Skin of body (tissue), 1 donor: ENCODE measurements at regions not wholly inside any gene's neighbourhood (a gene's known extent, or its start where the extent isn't known, plus 50 kb on each side); places are given as distances from the start of the nearest gene placed in this dataset.
"Not testable (repeated sequence)": the region's sequence is repeated elsewhere in the genome, so short reads cannot be mapped to it uniquely, and the experiment has no call there.

Experiments
- DNase-seq: peaks from one replicate; lab custom pipeline; 2025; lab: John Stamatoyannopoulos, UW

DNA sequence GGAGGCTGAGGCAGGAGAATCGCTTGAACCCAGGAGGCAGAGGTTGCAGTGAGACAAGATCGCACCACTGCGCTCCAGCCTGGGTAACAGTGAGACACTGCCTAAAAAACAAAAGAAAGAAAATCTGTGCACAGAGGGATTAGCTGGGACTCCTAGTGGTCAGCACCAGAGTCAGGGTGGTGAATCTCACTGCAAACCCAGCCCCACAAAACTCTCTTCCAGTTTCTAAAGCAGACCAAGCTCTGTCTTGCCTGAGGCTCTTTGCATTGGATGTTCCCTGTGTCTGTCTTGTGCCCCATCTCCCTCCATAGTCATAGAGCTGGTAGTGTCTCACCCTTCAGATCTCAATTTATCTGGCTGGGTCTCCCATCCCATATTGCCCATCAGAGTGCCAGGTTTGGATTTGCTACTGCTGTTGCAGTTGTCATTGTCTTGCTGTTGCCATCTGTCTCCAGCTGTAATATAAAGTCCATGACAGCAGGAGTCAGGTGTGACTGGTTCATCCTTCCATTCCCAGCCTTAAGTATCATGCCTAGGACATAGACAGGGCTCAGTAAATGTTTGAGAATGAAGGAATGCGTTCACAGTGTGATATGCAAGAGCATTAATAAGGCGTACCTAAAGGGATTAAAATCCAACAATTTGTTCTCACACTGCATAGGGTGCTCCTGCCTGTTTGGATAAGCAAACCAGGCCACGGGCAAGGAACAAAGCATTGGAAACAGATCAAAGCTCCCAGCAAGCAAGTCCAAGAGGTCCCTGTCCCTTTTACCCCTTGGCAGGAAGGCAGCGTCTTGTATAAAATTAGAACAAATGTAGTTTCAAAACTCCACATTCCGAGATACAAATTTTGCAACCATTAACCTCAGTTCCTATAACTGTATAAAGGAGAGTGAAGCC is 614.6 kb upstream of the CDH5 start:
- no peak for DNase-seq

- peak; percentile 15 for DNase-seq
Measured at GRCh38 chr16:65749506-65749905, 617.0 kb upstream of the CDH5 start.

- DNase-seq = no peak
Measured at GRCh38 chr16:65746941-65747340, 619.5 kb upstream of the CDH5 start.

DNA sequence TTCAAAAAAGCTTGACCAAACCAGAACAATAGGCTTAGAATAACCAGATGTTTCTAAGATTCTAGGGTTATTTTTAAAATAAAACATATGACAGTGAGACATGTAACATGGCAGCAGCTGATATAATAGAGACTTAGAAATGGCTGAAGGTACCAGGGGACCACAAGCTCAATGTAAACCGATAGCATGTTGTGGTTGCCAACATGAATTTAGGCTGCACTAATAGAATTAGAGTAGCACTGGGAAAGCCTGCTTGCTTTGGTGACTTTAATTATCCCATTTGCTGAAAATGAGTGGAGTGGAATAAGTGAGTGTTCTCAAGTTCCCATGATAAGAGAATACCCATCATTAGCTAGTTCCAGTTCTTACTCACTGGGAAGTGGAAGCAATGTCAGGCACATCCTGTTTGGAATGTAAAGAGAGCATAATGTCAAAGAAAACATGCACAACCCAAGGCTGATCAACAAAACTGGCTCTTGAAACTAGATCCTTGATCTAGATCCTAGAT is 621.2 kb upstream of the CDH5 start:
- no peak for DNase-seq

DNA sequence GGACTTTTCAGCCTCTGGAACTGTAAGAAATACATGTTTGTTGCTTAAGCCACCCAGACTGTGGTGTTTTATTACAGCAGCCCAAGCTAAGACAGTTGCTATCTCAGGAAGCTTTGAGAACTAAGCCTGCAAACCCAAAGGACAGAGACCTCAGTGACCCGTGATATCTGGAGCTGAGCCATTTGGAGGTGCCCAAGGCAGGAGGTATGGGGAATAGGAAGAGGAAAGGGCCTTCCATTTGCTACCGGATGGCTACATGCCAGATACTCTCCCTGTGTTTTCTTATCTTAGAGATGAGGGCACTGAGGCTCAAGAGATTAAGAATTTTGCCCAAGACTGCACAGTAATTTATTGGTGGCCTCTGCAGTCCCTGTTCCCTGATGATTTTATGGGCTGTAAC is 622.1 kb upstream of the CDH5 start:
- no peak for DNase-seq

DNA sequence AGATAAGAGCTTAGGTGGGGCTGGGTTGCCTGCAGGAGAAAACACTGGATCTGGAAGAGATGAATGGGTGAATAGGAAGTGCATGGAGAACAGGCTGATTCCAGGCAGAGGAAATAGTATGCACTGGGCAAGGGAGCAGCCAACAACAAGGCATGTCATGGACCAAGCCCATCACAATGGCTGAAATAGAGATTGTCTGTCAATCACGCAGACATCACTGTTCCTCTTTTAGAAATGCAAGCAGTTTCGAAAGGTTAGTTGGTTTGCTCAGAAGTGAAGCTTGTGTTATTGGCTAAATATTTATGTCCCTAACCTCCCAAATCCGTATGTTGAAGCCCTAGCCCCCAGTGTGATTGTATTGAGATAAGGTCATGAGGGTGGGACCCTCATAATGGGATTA is 621.7 kb upstream of the CDH11 start:
- DNase-seq = no peak

DNA sequence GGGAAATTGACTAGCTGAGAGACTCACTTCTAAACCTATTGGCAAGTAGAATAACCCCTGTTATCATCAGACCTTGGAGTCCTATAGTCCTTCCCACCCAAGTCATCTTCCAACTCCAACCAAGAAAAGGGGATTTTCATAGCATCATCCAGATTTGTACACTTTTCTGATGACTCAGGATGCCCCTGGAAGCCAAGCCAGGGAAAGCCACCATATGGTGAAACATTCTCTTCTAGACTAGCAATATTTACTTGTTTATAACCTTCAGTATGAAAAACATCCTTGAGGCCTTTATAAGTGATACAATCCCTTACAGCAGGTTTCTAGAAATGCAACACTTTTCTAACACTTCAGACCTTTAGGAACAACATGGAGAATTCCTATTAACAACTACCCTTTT is 618.8 kb upstream of the CDH11 start:
- no peak for DNase-seq

GRCh38 chr16:65739518-65739917 is 617.7 kb upstream of the CDH11 start:
- no peak for DNase-seq

DNA sequence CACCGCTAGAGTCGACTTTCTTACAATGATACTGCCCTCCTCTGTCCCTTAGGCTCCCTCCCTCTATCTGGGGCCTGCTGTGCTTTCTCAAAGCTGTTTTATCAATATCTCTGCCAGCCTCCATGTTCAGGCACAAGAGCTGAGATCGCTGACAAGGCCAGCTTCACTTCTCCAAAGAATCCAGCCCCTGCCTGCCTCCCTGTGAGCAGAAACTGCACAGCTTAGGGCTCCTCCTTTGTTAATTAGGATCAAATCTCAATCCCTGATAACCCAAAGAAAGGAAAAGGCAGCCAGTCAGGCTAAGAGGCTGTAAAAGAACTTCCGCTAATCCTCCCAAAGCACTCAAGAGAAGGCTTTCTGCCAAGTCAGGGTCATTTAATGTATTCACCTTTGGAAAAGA is 616.0 kb upstream of the CDH11 start:
- no peak for DNase-seq

DNA sequence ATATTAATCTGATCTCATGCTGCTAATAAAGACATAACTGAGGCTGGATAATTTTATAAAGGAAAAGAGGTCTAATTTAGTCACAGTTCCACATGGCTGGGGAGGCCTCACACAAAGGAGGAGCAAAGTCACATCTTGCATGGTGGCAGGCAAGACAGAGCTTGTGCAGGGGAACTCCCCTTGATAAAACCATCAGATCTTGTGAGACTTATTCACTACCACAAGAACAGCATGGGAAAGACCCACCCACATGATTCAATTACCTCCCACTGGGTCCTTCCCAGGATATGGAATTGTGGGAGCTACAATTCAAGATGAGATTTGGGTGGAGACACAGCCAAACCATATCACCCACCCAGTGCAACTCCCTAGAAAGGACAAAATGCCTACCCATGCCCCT is 613.8 kb upstream of the CDH11 start:
- not testable (repeated sequence) for DNase-seq

GRCh38 chr16:65733721-65734120 is 611.9 kb upstream of the CDH11 start:
- no peak for DNase-seq

DNA sequence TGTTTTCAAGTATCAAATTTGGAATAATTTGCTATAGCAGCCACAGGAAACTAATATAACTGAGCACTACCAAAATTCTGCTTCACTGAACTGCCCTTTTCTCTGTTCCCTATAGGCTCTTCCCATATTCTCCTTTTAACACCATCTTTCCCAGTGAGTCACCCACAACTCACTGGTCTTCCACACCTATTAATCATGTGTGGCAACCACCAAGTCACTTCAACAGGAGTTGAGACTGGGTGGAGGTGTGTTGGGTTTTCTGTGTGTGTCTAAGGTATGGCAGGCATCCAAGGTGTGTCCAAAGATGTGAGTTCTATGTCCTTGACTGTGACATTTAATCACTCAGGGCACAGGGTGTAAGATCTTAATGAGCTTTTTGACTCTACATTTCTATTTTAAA is 610.0 kb upstream of the CDH11 start:
- DNase-seq = no peak

GRCh38 chr16:65728652-65729051 is 606.8 kb upstream of the CDH11 start:
- DNase-seq = no peak

DNA sequence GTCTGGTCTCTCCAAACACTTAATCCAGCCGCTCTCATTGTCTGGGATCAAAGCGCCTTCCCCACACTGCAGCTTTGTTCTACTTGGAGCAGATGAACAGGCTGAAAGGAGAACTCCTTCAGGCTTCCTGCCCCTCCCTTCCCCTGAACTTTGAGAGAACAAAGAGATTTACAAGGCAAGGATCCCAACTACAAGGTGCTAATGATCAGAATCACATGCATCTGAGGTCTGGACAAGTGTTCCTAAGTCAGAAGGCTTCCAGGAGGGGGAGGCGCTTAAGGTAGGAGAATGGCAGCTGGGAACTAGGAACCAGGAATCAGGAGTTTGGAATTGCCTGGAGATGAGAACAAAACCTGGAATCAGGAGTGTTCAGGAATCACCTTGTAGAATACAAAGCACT is 606.3 kb upstream of the CDH11 start:
- peak; percentile 37 for DNase-seq

- DNase-seq = no peak
Measured at GRCh38 chr16:65727534-65728137, 605.8 kb upstream of the CDH11 start.

GRCh38 chr16:65725156-65725845 is 603.4 kb upstream of the CDH11 start:
- DNase-seq = no peak

GRCh38 chr16:65722429-65722828 is 600.6 kb upstream of the CDH11 start:
- DNase-seq = no peak

DNA sequence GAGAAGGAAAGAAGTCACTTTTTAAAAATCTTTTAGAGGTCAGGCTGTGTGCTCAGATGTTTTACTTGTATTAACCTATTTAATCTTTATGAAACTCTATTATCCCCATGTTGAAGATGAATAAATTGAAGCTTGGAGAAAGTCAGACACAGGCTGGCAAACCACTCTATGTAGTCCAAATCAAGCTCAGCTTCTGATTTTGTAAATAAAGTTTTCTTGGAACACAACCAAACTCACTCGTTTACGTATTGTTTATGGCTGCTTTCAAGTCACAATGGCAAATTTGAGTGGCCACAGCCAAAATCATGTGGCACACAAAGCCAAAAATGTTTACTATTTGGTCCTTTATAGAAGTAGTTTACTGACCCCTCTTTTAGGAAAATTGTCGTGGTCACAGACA is 596.0 kb upstream of the CDH11 start:
- no peak for DNase-seq

DNA sequence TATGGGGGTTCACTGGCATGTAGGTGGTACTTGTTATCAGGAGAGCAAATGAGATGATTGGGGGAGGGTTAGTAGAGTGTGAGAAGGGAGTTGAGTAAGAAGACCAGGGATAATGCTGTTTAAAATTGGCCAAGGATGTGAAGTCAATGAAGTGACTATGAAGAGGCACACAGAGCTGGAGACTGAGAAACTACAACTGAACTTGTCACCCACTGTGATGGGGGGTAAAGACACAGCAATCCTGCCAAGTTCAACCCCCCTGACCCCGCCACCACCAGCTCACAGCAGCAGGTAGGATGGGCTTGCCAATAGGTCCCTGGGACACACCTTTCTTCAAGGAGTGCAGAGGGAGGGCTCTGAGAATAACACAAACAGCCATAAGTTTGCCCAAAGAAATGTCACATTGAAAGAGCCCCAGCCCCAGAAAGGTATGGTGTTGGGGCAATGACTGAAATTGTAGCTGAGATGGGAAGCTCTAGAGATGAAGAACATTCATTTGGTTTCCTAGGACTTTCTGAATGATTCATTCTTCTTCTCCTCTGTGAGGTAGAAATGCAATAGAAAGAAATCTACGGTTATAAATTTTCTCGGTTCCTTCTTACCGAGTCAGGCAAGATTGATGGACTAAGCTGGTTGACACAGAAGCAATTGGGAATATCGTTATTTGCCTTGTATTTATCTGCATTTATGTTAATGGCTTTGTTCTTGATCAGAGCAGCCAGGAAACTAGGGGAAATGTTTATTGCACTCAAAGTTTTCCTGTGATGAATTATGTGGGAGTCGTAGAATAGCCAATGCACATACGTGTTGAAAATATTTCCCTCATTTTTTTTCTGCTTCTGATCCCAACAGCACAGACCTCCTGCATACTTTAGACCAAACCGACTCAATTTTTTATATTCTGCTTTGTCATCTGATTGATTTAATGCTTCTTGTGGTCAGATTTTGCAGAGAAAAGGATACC is 595.2 kb upstream of the CDH11 start:
- DNase-seq = no peak

- no peak for DNase-seq
Measured at GRCh38 chr16:65713181-65713808, 591.4 kb upstream of the CDH11 start.

- no peak for DNase-seq
Measured at GRCh38 chr16:65710107-65710506, 588.2 kb upstream of the CDH11 start.
